Activated naive CD8-positive, alpha-beta T cell (primary cell): ENCODE measurements at regions not wholly inside any gene's neighbourhood (a gene's known extent, or its start where the extent isn't known, plus 50 kb on each side); places are given as distances from the start of the nearest gene placed in this dataset.

Experiments used
- H3K27ac Mint-ChIP-seq: one replicate; pipeline ENCODE4 v1.8.0; 2021; ENCODE audit warnings: mixed read lengths
- H3K27me3 Mint-ChIP-seq: one replicate; pipeline ENCODE4 v1.8.0; 2021; ENCODE audit warnings: mixed read lengths
- H3K36me3 Mint-ChIP-seq: one replicate; pipeline ENCODE4 v1.8.0; 2021; ENCODE audit warnings: mixed read lengths
- H3K4me1 Mint-ChIP-seq: one replicate; pipeline ENCODE4 v1.8.0; 2021; ENCODE audit warnings: low read depth, mixed read lengths
- H3K4me3 Mint-ChIP-seq: one replicate; pipeline ENCODE4 v1.8.0; 2021; ENCODE audit warnings: mild to moderate bottlenecking, mixed read lengths
- H3K9me3 Mint-ChIP-seq: one replicate; pipeline ENCODE4 v1.8.0; 2021; ENCODE audit warnings: low read depth, mixed read lengths

- no peaks in the 10 kb centered on the region for H3K9me3 Mint-ChIP-seq
- peaks cover 11% of the 10 kb centered on the region for H3K27me3 Mint-ChIP-seq
- H3K4me1 Mint-ChIP-seq = peaks cover 3% of the 10 kb centered on the region
- H3K36me3 Mint-ChIP-seq = peaks cover 2% of the 10 kb centered on the region
- no peak overlapping the region for H3K4me3 Mint-ChIP-seq
- no peak overlapping the region for H3K27ac Mint-ChIP-seq
Measured at GRCh38 chr17:62125307-62125706, 60.2 kb upstream of the MED13 start.

- H3K27me3 Mint-ChIP-seq = peaks cover 9% of the 10 kb centered on the region
- peaks cover under 1% of the 10 kb centered on the region for H3K36me3 Mint-ChIP-seq
- peaks cover under 1% of the 10 kb centered on the region for H3K4me1 Mint-ChIP-seq
- no peak overlapping the region for H3K27ac Mint-ChIP-seq
- H3K9me3 Mint-ChIP-seq = no peaks in the 10 kb centered on the region
- no peak overlapping the region for H3K4me3 Mint-ChIP-seq
Measured at GRCh38 chr17:62121025-62121730, 56.1 kb upstream of the MED13 start.

GRCh38 chr17:62119373-62119772 lies 54.3 kb upstream of the MED13 start:
- Mint-ChIP-seq H3K4me3 (no peak overlapping the region), H3K9me3 (no peaks in the 10 kb centered on the region), H3K27me3 (peaks cover 4% of the 10 kb centered on the region), H3K27ac (no peak overlapping the region), H3K4me1 (no peaks in the 10 kb centered on the region), H3K36me3 (no peaks in the 10 kb centered on the region)
